ENCODE measurements at regions not wholly inside any gene's neighbourhood (a gene's known extent, or its start where the extent isn't known, plus 50 kb on each side); places are given as distances from the start of the nearest gene placed in this dataset.

DNA sequence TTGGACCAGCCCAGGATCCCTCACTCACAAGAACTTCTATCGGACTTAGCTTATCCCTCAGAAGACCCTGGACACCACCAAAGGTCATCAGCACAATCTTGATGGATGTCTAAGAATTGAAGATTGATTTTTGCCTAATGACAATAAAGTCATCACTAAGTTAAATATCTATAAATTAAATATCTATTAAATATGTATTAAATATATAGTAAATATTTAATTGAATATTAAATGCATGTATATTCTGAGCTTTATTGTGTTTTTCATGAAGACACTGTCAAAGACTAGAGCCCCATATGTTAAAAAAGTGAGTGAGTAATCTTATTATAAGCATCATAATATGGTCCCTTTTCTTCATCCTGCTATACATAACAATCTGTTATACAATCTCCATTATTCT lies 751.1 kb downstream of the KCNJ2 start (continued):
- TF ChIP-seq CHD7 (IDR thresholded peaks at IDR 0.05; ENCODE audit: insufficient replicate concordance, low read length) = no peak
- no peak for TF ChIP-seq CHD1 (IDR thresholded peaks at IDR 0.05; ENCODE audit: low read depth, low read length)
- no peak for TF ChIP-seq E2F6 (IDR thresholded peaks at IDR 0.05)
- no peak for TF ChIP-seq FOSL1 (IDR thresholded peaks at IDR 0.05; ENCODE audit: insufficient read depth, low read depth, low read length)
- no peak for TF ChIP-seq CHD2 (IDR thresholded peaks at IDR 0.05; ENCODE audit: low read length)
